ENCODE measurements at regions not wholly inside any gene's neighbourhood (a gene's known extent, or its start where the extent isn't known, plus 50 kb on each side); places are given as distances from the start of the nearest gene placed in this dataset.

GRCh38 chr14:98037831-98038230, 1234.2 kb downstream of the BCL11B start:
- TF ChIP-seq MLXIP (CRISPR knock-in tag; IDR thresholded peaks at IDR 0.05; ENCODE audit: borderline replicate concordance) (no peak), ZNF253 (CRISPR knock-in tag; IDR thresholded peaks at IDR 0.05; ENCODE audit: borderline replicate concordance) (no peak), ZBTB10 (CRISPR knock-in tag; IDR thresholded peaks at IDR 0.05; ENCODE audit: borderline replicate concordance) (no peak), POLR2A (IDR thresholded peaks at IDR 0.05; ENCODE audit: insufficient read depth in 1 of 2, low read depth in 2 of 2, low read length in 2 of 2) (no peak), ZNF746 (CRISPR knock-in tag; IDR thresholded peaks at IDR 0.05) (no peak), TFE3 (CRISPR knock-in tag; IDR thresholded peaks at IDR 0.05) (no peak), SMAD3 (CRISPR knock-in tag; IDR thresholded peaks at IDR 0.05) (no peak), ETS1 (CRISPR knock-in tag; IDR thresholded peaks at IDR 0.05) (no peak)

Data from HepG2 (cell line).